Stimulated activated naive CD4-positive, alpha-beta T cell (primary cell): ENCODE measurements at regions not wholly inside any gene's neighbourhood (a gene's known extent, or its start where the extent isn't known, plus 50 kb on each side); places are given as distances from the start of the nearest gene placed in this dataset.

Experiments used
- DNase-seq, 6 experiments: peaks; one replicate each; lab custom pipeline; 2025; lab: John Stamatoyannopoulos, UW

DNA sequence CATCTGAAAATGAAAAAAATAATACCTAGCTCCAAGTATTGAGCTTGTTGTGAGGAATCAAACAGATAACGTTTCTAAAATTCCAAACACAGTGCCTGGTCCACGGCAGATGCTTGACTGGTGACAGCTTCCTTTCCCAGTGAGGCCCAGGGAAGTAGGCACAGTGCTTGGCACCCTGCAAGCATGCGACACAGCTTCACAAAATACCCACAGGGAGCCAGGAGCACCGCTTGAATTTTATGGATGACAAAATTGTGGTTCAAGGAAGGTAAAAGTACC is 205.1 kb upstream of the TNP1 start:
- DNase-seq: no peak

- DNase-seq: no peak
Observed at GRCh38 chr2:217064234-217065011, 204.6 kb upstream of the TNP1 start.

GRCh38 chr2:217063238-217063755 is 203.4 kb upstream of the TNP1 start:
- no peak for DNase-seq

- no peak for DNase-seq
Observed at GRCh38 chr2:217062768-217063167, 202.9 kb upstream of the TNP1 start.

GRCh38 chr2:217061916-217062505 is 202.1 kb upstream of the TNP1 start:
- no peak for DNase-seq

- no peak for DNase-seq
Observed at GRCh38 chr2:217060951-217061547, 201.2 kb upstream of the TNP1 start.

DNA sequence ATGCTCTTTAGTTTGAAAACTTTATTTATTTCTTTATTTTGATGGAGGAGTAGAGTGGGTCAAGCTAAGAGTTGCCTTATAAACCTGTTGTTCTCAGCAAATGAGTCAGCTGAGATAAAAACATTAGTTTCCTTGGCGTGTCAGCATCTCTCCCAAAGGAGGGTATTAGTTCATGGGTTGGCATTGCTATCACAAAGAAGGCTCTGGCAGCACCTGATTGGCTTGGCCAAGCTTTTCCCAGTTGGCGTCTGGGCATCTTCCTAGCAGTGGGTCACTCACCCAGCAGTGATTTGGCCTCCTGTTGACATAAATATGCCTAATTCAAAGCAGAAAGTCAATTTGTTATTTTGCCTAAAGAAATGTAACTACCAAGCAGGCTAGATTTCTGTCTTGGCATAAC is 200.7 kb upstream of the TNP1 start:
- DNase-seq: no peak

GRCh38 chr2:217058791-217059755 is 199.2 kb upstream of the TNP1 start:
- no peak for DNase-seq

DNA sequence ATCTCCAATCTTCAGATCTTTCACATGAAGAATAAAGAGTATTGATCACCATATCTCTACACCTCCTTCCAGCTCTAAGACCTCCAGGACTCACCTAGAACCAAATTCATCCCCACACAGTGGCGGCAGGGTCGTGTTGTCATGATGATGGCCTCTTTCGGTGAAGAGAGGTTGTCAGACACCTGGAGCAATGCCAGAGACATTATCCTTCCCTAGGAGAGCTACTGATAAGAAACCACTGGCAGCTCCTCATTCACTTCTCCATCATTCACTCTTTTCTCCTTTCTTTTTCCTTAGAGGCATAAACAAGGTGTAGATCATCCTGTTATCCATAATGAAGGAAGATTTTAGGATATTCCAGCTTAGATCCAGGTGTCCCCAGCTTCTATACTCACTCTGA is 197.9 kb upstream of the TNP1 start:
- DNase-seq: no peak

DNA sequence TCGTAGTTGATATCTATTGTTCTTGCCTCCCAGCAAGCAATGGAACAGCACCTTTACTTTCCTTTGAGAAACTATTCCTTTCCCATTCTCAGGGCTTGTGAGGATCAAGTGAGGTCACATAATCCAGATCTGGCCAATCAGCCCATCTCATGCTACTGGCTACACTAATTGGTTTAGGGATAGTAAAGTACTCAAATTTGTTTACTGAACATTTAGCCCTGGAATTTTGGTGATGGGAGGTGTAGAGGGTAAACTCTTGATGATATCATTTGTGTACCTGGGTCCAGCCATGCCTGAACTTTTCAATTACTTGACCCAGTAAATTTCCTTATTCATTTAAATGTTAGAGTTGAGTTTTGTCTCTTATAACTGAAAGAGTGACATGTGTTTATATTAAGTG is 195.8 kb upstream of the TNP1 start:
- DNase-seq: no peak

DNA sequence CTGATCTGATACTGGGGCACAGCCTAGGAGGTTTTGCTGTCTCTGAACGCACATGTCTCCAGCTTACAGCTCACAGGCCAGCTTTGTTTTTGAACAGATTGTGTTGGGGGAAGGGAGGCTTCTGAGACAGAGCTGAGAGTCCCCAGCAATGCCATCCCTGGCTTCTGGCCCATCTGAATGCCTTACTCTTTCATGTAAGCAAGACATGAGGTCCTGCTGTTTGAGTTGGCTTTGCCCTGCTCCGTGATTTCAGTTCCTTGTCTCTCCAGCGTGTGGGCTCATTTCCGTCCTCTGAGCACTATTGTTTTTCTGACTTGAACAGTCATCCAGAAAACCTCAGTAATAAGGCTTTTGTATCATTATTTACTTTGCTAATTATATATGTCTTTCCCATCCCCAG is 194.9 kb upstream of the TNP1 start:
- no peak for DNase-seq

DNA sequence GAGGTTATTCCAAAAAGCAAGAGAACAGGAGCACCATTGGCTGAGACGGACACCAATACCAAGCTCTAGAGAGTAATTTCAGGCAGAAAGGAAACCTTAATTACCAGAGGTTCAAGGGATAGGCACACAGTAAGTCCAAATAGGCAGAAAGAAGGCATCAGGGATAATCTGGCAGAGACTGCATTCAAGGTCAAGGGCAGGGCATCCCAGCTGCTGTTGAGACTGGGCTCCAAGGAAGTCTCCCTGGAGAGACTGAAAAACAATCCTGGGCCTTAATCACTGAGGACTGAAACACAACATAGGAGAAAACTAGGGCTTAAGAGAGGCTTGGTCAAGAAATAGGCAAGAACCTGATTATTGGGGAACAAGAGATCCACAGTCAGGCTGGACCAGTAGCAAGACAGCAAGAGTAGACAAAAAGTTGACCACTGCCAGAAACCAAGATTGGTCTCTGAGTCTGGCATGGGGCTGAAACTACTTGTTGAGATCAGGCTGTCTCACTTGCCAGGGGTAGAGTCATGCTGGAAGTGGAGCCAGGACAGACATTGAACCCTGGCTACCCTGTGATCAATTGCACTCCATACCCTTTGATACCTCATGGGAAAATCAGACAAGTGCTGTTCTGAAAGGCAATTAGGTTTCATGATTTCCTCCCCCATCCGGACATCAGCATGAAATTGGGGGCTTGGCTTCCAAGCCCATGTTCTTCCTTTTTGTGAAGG is 193.2 kb upstream of the TNP1 start:
- no peak for DNase-seq

DNA sequence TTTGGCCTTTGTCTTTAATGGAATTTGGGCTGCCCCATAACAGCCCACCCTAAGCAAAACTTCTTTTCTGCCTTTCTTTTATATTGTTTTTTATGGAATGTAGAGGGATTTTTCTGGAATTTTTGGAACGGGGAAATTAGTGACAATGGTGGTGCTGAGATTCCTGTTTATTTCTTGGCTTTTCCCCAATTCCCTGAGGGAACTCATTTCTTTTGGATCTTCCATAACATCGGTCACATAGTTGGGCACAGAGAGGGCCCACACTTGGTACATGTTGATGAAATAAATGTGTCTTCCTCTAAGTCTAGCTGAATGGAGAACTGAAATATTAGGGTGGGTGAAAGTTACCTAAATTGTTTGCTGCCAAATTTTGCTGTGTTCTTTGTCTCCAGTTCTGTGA is 191.6 kb upstream of the TNP1 start:
- DNase-seq: no peak

GRCh38 chr2:217049956-217050355 is 190.1 kb upstream of the TNP1 start:
- DNase-seq: no peak

- DNase-seq: no peak
Observed at GRCh38 chr2:217049422-217049821, 189.6 kb upstream of the TNP1 start.

DNA sequence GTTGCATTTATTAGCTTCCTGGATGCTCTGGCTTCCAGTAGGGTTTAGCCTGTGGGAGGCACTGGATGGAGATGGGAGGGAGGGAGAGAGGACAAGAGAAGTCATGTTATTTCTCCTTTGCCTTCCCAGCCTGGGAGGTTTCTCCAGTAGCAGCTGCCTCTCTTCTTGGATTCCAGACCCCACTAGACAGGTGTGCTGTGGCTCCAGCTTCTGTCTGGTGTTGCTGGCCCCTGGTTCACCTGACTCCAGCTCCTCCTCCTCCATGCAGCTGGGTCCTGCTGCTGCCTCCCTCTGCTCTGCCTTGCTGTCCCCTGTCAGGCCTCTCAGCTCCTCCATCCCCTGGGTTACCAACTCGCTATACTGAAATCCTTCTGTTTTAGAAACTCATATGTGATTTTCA is 188.9 kb upstream of the TNP1 start:
- DNase-seq: no peak

DNA sequence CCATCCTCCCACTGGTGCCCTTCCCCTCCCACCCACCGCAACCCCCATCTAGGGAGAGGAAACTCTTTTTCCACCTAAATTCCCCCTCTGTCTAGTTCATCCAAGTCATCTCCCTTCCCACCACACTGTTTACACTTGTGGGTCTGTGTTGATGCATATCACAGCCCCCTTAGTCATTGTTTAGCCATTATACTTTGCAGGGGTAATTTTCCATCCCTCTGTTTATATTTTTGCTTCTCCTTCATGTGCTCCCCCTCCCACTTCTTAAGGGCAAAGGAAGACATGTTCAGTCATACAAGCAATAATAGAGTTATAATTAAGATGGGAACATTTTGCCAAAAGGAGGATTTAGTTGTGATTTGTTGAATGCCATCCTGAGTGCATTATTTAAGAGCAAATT is 187.8 kb upstream of the TNP1 start:
- no peak for DNase-seq

- no peak for DNase-seq
Observed at GRCh38 chr2:217047209-217047608, 187.3 kb upstream of the TNP1 start.

DNA sequence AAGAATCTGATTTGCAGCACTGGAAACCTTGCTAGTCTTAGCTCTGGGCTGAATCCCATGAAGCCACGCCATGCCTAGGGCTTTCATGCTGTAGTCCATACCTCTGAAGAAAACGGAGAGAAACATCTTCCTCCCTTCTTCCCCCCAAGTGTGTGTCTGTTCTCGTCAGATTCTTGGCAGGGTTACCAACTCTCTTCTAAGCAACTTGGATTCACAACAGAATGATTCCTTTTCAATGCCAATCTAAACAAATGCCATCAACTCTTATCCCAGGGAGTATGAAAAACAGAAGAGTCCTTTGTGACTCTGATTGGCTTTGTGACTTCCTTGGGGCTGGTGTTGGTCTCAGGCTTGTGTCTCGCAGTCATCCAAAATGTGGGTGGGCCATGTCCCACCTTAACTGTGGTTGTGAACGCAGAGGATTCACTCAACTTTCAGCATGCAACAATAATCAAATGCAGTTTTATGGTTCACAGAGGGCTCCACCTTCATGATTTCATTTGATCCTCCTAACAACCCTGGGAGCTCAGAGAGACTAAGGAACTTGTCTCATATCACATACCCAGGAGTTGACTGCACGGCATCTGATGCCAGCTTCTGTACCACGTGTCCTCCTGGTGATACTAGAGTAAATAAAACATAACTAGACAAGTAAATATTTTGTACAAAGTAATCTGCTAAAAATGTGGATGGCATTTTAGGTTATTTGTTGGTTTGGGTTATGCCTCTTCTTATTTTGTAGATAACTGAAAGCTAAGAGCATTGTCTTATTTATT is 186.0 kb upstream of the TNP1 start:
- DNase-seq: no peak

DNA sequence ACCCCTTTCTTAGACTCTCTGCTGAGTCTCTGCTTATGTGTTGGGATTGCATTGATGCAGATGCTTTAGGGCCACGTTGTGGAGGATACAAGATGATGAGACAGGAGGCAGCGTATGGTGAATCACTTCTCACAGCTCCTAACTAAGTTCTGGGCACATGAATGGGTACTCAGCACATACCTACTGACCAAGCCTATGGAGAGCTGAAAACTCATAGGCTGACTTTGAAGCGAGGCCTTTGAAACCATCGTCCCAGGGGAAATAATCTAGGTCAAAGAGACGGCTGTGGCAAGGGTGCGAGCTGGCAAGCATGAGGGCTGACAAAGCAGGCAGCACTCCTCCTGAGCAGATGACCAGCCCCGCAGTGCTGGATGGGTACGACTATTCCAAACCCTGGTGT is 180.2 kb upstream of the TNP1 start:
- no peak for DNase-seq

GRCh38 chr2:217038001-217038400 is 178.1 kb upstream of the TNP1 start:
- DNase-seq: no peak
